ENCODE measurements at regions not wholly inside any gene's neighbourhood (a gene's known extent, or its start where the extent isn't known, plus 50 kb on each side); places are given as distances from the start of the nearest gene placed in this dataset.

GRCh38 chr6:145090801-145091585 lies 644.3 kb downstream of the EPM2A start:
- TF ChIP-seq CTCF (IDR thresholded peaks at IDR 0.05) (no peak), POLR2A (IDR thresholded peaks at IDR 0.05) (no peak)
